ENCODE measurements at regions not wholly inside any gene's neighbourhood (a gene's known extent, or its start where the extent isn't known, plus 50 kb on each side); places are given as distances from the start of the nearest gene placed in this dataset.

- TF ChIP-seq CTCF (IDR thresholded peaks at IDR 0.05; ENCODE audit: borderline replicate concordance, control extremely low read depth, extremely low read depth, insufficient read depth, missing control alignments): no peak
- in situ Hi-C loops (cut with MboI; ENCODE audit: low sequenced_read_pairs, unreplicated experiment): no loop called here
- no peak for DNase-seq (ENCODE audit: low spot score)
These were observed 441.7 kb upstream of the SOX11 start for GRCh38 chr2:5250482-5250881.

- in situ Hi-C loops (cut with MboI; ENCODE audit: low sequenced_read_pairs, unreplicated experiment): no loop called here
- no peak for TF ChIP-seq CTCF (IDR thresholded peaks at IDR 0.05; ENCODE audit: borderline replicate concordance, control extremely low read depth, extremely low read depth, insufficient read depth, missing control alignments)
- DNase-seq (ENCODE audit: low spot score): no peak
These were observed 438.9 kb upstream of the SOX11 start for GRCh38 chr2:5253263-5253662.

- no peak for TF ChIP-seq CTCF (IDR thresholded peaks at IDR 0.05; ENCODE audit: borderline replicate concordance, control extremely low read depth, extremely low read depth, insufficient read depth, missing control alignments)
- in situ Hi-C loops (cut with MboI; ENCODE audit: low sequenced_read_pairs, unreplicated experiment): no loop called here
- DNase-seq (ENCODE audit: low spot score): no peak
These were observed 437.3 kb upstream of the SOX11 start for GRCh38 chr2:5254791-5255332.

GRCh38 chr2:5263291-5263690 lies 428.9 kb upstream of the SOX11 start:
- in situ Hi-C loops (cut with MboI; ENCODE audit: low sequenced_read_pairs, unreplicated experiment): no loop called here
- TF ChIP-seq CTCF (IDR thresholded peaks at IDR 0.05; ENCODE audit: borderline replicate concordance, control extremely low read depth, extremely low read depth, insufficient read depth, missing control alignments): no peak
- no peak for DNase-seq (ENCODE audit: low spot score)

- TF ChIP-seq CTCF (IDR thresholded peaks at IDR 0.05; ENCODE audit: borderline replicate concordance, control extremely low read depth, extremely low read depth, insufficient read depth, missing control alignments): no peak
- in situ Hi-C loops (cut with MboI; ENCODE audit: low sequenced_read_pairs, unreplicated experiment): no loop called here
- DNase-seq (ENCODE audit: low spot score): no peak
These were observed 427.8 kb upstream of the SOX11 start for GRCh38 chr2:5264361-5264760.

GRCh38 chr2:5285061-5285460 lies 407.1 kb upstream of the SOX11 start:
- TF ChIP-seq CTCF (IDR thresholded peaks at IDR 0.05; ENCODE audit: borderline replicate concordance, control extremely low read depth, extremely low read depth, insufficient read depth, missing control alignments): no peak
- no peak for DNase-seq (ENCODE audit: low spot score)
- in situ Hi-C loops (cut with MboI; ENCODE audit: low sequenced_read_pairs, unreplicated experiment): no loop called here
